ENCODE measurements at regions not wholly inside any gene's neighbourhood (a gene's known extent, or its start where the extent isn't known, plus 50 kb on each side); places are given as distances from the start of the nearest gene placed in this dataset.

GRCh38 chr18:40055262-40055661 is 1899.8 kb upstream of the PIK3C3 start:
- no peak for DNase-seq (ENCODE audit: low spot score in 2 of 2)
- Histone ChIP-seq H3K27me3 (no peaks in the 10 kb centered on the region), H3K36me3 (no peaks in the 10 kb centered on the region), H3K27ac (no peak overlapping the region), H3K4me1 (no peaks in the 10 kb centered on the region), H3K4me3 (no peak overlapping the region), H3K9me3 (no peaks in the 10 kb centered on the region)
- no peak for TF ChIP-seq POLR2A (IDR thresholded peaks at IDR 0.05)
- TF ChIP-seq CTCF (IDR thresholded peaks at IDR 0.05), result no peak
- no peak for TF ChIP-seq POLR2AphosphoS5 (IDR thresholded peaks at IDR 0.05)
- no peak for TF ChIP-seq EP300 (IDR thresholded peaks at IDR 0.05)
- 75% methylated on average over 5 of the region's 5 CpGs for WGBS

- Histone ChIP-seq H3K4me3 (no peak overlapping the region), H3K27ac (no peak overlapping the region), H3K27me3 (no peaks in the 10 kb centered on the region), H3K36me3 (no peaks in the 10 kb centered on the region), H3K4me1 (no peaks in the 10 kb centered on the region), H3K9me3 (no peaks in the 10 kb centered on the region)
- WGBS, result 65% methylated on average over 5 of the region's 5 CpGs
- DNase-seq (ENCODE audit: low spot score in 2 of 2), result no peak
- TF ChIP-seq CTCF (IDR thresholded peaks at IDR 0.05), result no peak
Observed at GRCh38 chr18:40049716-40050115, 1905.3 kb upstream of the PIK3C3 start.

GRCh38 chr18:40048886-40049650 is 1906.0 kb upstream of the PIK3C3 start:
- H3K27me3 ChIP-seq, result no peaks in the 10 kb centered on the region
- TF ChIP-seq POLR2AphosphoS5 (IDR thresholded peaks at IDR 0.05), result no peak
- TF ChIP-seq CTCF (IDR thresholded peaks at IDR 0.05), result no peak
- no peak for TF ChIP-seq EP300 (IDR thresholded peaks at IDR 0.05)
- no peak for TF ChIP-seq POLR2A (IDR thresholded peaks at IDR 0.05)
- no peak overlapping the region for H3K27ac ChIP-seq
- H3K4me1 ChIP-seq, result no peaks in the 10 kb centered on the region
- H3K9me3 ChIP-seq, result no peaks in the 10 kb centered on the region
- WGBS, result 85% methylated on average over 17 of the region's 17 CpGs
- no peak for DNase-seq (ENCODE audit: low spot score in 2 of 2)
- no peaks in the 10 kb centered on the region for H3K36me3 ChIP-seq
- no peak overlapping the region for H3K4me3 ChIP-seq

- TF ChIP-seq POLR2AphosphoS5 (IDR thresholded peaks at IDR 0.05) (no peak), CTCF (IDR thresholded peaks at IDR 0.05) (no peak), EP300 (IDR thresholded peaks at IDR 0.05) (no peak)
- no peaks in the 10 kb centered on the region for H3K36me3 ChIP-seq
- H3K4me1 ChIP-seq, result no peaks in the 10 kb centered on the region
- H3K27me3 ChIP-seq, result no peaks in the 10 kb centered on the region
- H3K9me3 ChIP-seq, result no peaks in the 10 kb centered on the region
- DNase-seq (ENCODE audit: low spot score in 2 of 2), result no peak
- H3K27ac ChIP-seq, result no peak overlapping the region
- H3K4me3 ChIP-seq, result no peak overlapping the region
- WGBS, result 76% methylated on average over 2 of the region's 2 CpGs
Observed at GRCh38 chr18:40048253-40048652, 1906.8 kb upstream of the PIK3C3 start.

- no peaks in the 10 kb centered on the region for H3K27me3 ChIP-seq
- TF ChIP-seq POLR2AphosphoS5 (IDR thresholded peaks at IDR 0.05) (no peak), EP300 (IDR thresholded peaks at IDR 0.05) (no peak), CTCF (IDR thresholded peaks at IDR 0.05) (no peak), POLR2A (IDR thresholded peaks at IDR 0.05) (no peak)
- no peak overlapping the region for H3K4me3 ChIP-seq
- WGBS, result 89% methylated on average over 3 of the region's 3 CpGs
- no peaks in the 10 kb centered on the region for H3K36me3 ChIP-seq
- H3K9me3 ChIP-seq, result no peaks in the 10 kb centered on the region
- no peaks in the 10 kb centered on the region for H3K4me1 ChIP-seq
- no peak for DNase-seq (ENCODE audit: low spot score in 2 of 2)
- H3K27ac ChIP-seq, result no peak overlapping the region
Observed at GRCh38 chr18:40046596-40046995, 1908.4 kb upstream of the PIK3C3 start.
